SK-N-SH (cell line): ENCODE measurements at regions not wholly inside any gene's neighbourhood (a gene's known extent, or its start where the extent isn't known, plus 50 kb on each side); places are given as distances from the start of the nearest gene placed in this dataset.

ENCODE experiments used
- CTCF ChIA-PET: fragments of 300-600, 350-600 bp; formaldehyde crosslinking; extraction: SDS; loops from one replicate; lab custom pipeline; 2021; lab: Yijun Ruan, JAX
- POLR2A ChIA-PET: fragments of 350-600 bp; sonication (Branson Sonifier 250); formaldehyde crosslinking; extraction: SDS; loops from one replicate; lab custom pipeline; 2020; ENCODE audit warnings: antibody characterized with exemption, inconsistent platforms; lab: Yijun Ruan, JAX
- DNase-seq: peaks from one replicate; pipeline ENCODE4 v3.0.0; 2012
- H2AFZ ChIP-seq: fragments of 200-600 bp; sonication (generic); 2 replicates; pipeline ENCODE4 v1.8.1; 2016; ENCODE audit warnings: antibody characterized with exemption, mild to moderate bottlenecking, low read depth
- H3F3A ChIP-seq: fragments of 200-600 bp; sonication (generic); replicated peaks from 2 replicates; pipeline ENCODE3; 2016; ENCODE audit warnings: antibody characterized with exemption, mild to moderate bottlenecking; ENCODE audit not compliant: insufficient read depth
- H3K27ac ChIP-seq, 2 experiments: fragments of 200-500 bp in 1 of 2; fragments of 200-600 bp in 1 of 2; sonication (Bioruptor generic) in 1 of 2; sonication (generic), shearing (Covaris generic) in 1 of 2; 2 replicates each; pipeline versions ENCODE4 v1.5.1 to v1.6.1; 2014 to 2016; ENCODE audit warnings: low read depth in 2 of 2, inconsistent platforms in 1 of 2, low read length in 1 of 2, mild to moderate bottlenecking in 1 of 2, mixed read lengths in 1 of 2
- H3K27me3 ChIP-seq: fragments of 200-600 bp; sonication (generic), shearing (Covaris generic); 2 replicates; pipeline ENCODE4 v1.6.1; 2016; ENCODE audit warnings: mixed run types; ENCODE audit not compliant: insufficient read depth
- H3K36me3 ChIP-seq, 2 experiments: fragments of 200-500 bp in 1 of 2; fragments of 200-600 bp in 1 of 2; sonication (Bioruptor generic) in 1 of 2; sonication (generic) in 1 of 2; replicated peaks in 1 of 2; 2 replicates each; pipeline versions ENCODE3 to v1.5.1; 2014 to 2016; ENCODE audit warnings: low read length in 1 of 2, mild to moderate bottlenecking in 1 of 2; ENCODE audit not compliant: insufficient read depth in 2 of 2, control insufficient read depth in 1 of 2
- H3K4me1 ChIP-seq, 2 experiments: fragments of 200-500 bp in 1 of 2; fragments of 200-600 bp in 1 of 2; sonication (Bioruptor generic) in 1 of 2; sonication (generic), shearing (Covaris generic) in 1 of 2; 2 replicates each; pipeline versions ENCODE4 v1.5.1 to v1.6.1; 2014 to 2016; ENCODE audit warnings: low read depth in 1 of 2, low read length in 1 of 2, mixed run types in 1 of 2; ENCODE audit not compliant: insufficient read depth in 2 of 2, control insufficient read depth in 1 of 2
- H3K4me2 ChIP-seq: fragments of 200-600 bp; sonication (generic), shearing (Covaris generic); 2 replicates; pipeline ENCODE4 v1.6.1; 2017; ENCODE audit warnings: mixed run types
- H3K4me3 ChIP-seq, 2 experiments: fragments of 200-500 bp in 1 of 2; fragments of 200-600 bp in 1 of 2; sonication (Bioruptor generic) in 1 of 2; sonication (generic), shearing (Covaris generic) in 1 of 2; 2 replicates each; pipeline versions ENCODE4 v1.5.1 to v1.8.1; 2014 to 2016; ENCODE audit warnings: low read depth in 2 of 2, inconsistent platforms in 1 of 2, low read length in 1 of 2, mild to moderate bottlenecking in 1 of 2, mixed read lengths in 1 of 2, moderate library complexity in 1 of 2
- H3K79me2 ChIP-seq: fragments of 200-600 bp; sonication (generic); 2 replicates; pipeline ENCODE4 v1.8.1; 2017; ENCODE audit warnings: mild to moderate bottlenecking; ENCODE audit not compliant: insufficient read depth
- H3K9ac ChIP-seq: fragments of 200-600 bp; sonication (generic); 2 replicates; pipeline ENCODE4 v1.6.1; 2017; ENCODE audit warnings: mixed run types
- H3K9me2 ChIP-seq: fragments of 200-600 bp; sonication (generic); 2 replicates; pipeline ENCODE4 v1.6.1; 2017; ENCODE audit warnings: mixed run types
- H3K9me3 ChIP-seq: fragments of 200-600 bp; sonication (generic); 2 replicates; pipeline ENCODE4 v1.6.1; 2017; ENCODE audit warnings: mixed run types, mild to moderate bottlenecking, moderate library complexity
- H4K20me1 ChIP-seq: fragments of 200-600 bp; sonication (generic); 2 replicates; pipeline ENCODE4 v1.6.1; 2017; ENCODE audit warnings: mild to moderate bottlenecking, mixed run types; ENCODE audit not compliant: insufficient read depth
- ELF1 ChIP-seq: IDR thresholded peaks from 2 replicates; pipeline ENCODE4 v1.4.0; 2012
- EP300 ChIP-seq, 2 experiments: IDR thresholded peaks; 2 replicates each; pipeline versions ENCODE4 v1.4.0 to v1.6.1; 2012; ENCODE audit warnings: borderline replicate concordance in 1 of 2, low read depth in 1 of 2, low read length in 1 of 2
- FOSL2 ChIP-seq: IDR thresholded peaks from 2 replicates; pipeline ENCODE4 v1.4.0; 2012; ENCODE audit warnings: low read depth, mild to moderate bottlenecking, moderate library complexity, borderline replicate concordance
- FOXJ3 ChIP-seq: sonication (generic); formaldehyde crosslinking; IDR thresholded peaks from 2 replicates; pipeline ENCODE4 v1.5.1; 2020; ENCODE audit warnings: mild to moderate bottlenecking, missing genetic modification reagents
- FOXM1 ChIP-seq: IDR thresholded peaks from 2 replicates; pipeline ENCODE4 v1.4.0; 2012; ENCODE audit warnings: low read depth, mild to moderate bottlenecking
- GABPA ChIP-seq: IDR thresholded peaks from 2 replicates; pipeline ENCODE4 v1.4.0; 2012; ENCODE audit warnings: low read depth, mild to moderate bottlenecking
- MEF2A ChIP-seq: IDR thresholded peaks from 2 replicates; pipeline ENCODE4 v1.4.0; 2012; ENCODE audit warnings: low read depth, borderline replicate concordance
- MXI1 ChIP-seq: IDR thresholded peaks from 2 replicates; pipeline ENCODE4 v1.6.1; 2012; ENCODE audit warnings: mild to moderate bottlenecking, low read depth, low read length, improper control_type of control experiment
- NFIC ChIP-seq: IDR thresholded peaks from 2 replicates; pipeline ENCODE4 v1.4.0; 2012; ENCODE audit warnings: borderline replicate concordance
- RCOR1 ChIP-seq: fragments of 150-350 bp; IDR thresholded peaks from 2 replicates; pipeline ENCODE4 v1.6.1; 2017; ENCODE audit warnings: antibody characterized with exemption, low read length
- RFX5 ChIP-seq: IDR thresholded peaks from 2 replicates; pipeline ENCODE4 v1.6.1; 2012; ENCODE audit warnings: mild to moderate bottlenecking, improper control_type of control experiment, low read length
- RXRA ChIP-seq: IDR thresholded peaks from 2 replicates; pipeline ENCODE4 v1.4.0; 2012; ENCODE audit warnings: low read depth, mild to moderate bottlenecking, borderline replicate concordance
- TAF1 ChIP-seq: IDR thresholded peaks from 2 replicates; pipeline ENCODE4 v1.6.1; 2012; ENCODE audit warnings: low read depth, mild to moderate bottlenecking, low read length, moderate library complexity, borderline replicate concordance
- TCF12 ChIP-seq: IDR thresholded peaks from 2 replicates; pipeline ENCODE4 v1.4.0; 2012
- TEAD4 ChIP-seq: IDR thresholded peaks from 2 replicates; pipeline ENCODE4 v1.4.0; 2012; ENCODE audit warnings: mild to moderate bottlenecking, borderline replicate concordance; ENCODE audit not compliant: insufficient read depth
- USF2 ChIP-seq: fragments of 150-350 bp; IDR thresholded peaks from 2 replicates; pipeline ENCODE4 v1.6.1; 2017; ENCODE audit warnings: antibody characterized with exemption, low read length, low read depth, borderline replicate concordance
- YY1 ChIP-seq: IDR thresholded peaks from 2 replicates; pipeline ENCODE4 v1.4.0; 2012; ENCODE audit warnings: low read depth, mild to moderate bottlenecking
- WGBS: methylation state at CpG from one replicate; pipeline ENCODE4 v1.1.6; 2017; ENCODE audit warnings: low lambda C conversion rate; 5-methylcytosine and 5-hydroxymethylcytosine counted together
- TF ChIP-seq, protein P1 (sequence below): IDR thresholded peaks from 2 replicates; pipeline ENCODE4 v1.4.0; 2012; ENCODE audit warnings: low read depth
- TF ChIP-seq, protein P2 (sequence below): IDR thresholded peaks from 2 replicates; pipeline ENCODE4 v1.6.1; 2012; ENCODE audit warnings: mild to moderate bottlenecking, low read depth, low read length, moderate library complexity

DNA sequence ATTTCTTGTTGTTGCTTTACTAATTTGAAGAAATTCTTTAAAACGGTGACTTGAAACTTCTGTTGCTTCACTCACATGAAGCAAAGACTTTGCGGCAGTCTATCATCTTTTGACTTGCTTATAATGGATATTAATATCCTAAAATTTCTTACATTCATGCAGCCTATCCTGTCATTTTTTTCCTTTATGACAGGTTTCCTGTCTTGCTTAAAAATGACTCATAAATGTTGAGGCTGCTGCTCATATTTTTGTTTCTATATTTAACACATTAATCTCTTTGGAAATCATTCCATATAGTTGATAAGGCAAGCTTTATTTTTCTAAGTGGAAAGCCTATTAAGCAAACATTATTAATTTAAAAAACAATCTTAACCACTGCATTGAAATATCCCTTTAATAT, 176.6 kb upstream of the GALNTL6 start:
- ChIA-PET POLR2A (no interaction called here), CTCF (no interaction called here)
- Histone ChIP-seq H3K27me3 (no peaks in the 10 kb centered on the region), H3K79me2 (no peaks in the 10 kb centered on the region), H3K9me2 (no peaks in the 10 kb centered on the region), H3K4me3 (no peak overlapping the region), H3K4me1 (no peaks in the 10 kb centered on the region), H3K36me3 (no peaks in the 10 kb centered on the region), H2AFZ (no peak overlapping the region), H3F3A (no peaks in the 10 kb centered on the region), H3K27ac (no peak overlapping the region), H3K4me2 (no peak overlapping the region), H3K9ac (no peak overlapping the region), H4K20me1 (no peaks in the 10 kb centered on the region), H3K9me3 (no peaks in the 10 kb centered on the region)
- 35% methylated on average over 2 of the region's 2 CpGs for WGBS
- no peak for TF ChIP-seq RFX5
- no peak for TF ChIP-seq FOXM1
- TF ChIP-seq, protein P1, sequence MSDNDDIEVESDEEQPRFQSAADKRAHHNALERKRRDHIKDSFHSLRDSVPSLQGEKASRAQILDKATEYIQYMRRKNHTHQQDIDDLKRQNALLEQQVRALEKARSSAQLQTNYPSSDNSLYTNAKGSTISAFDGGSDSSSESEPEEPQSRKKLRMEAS = no peak
- TF ChIP-seq MEF2A = no peak
- no peak for TF ChIP-seq ELF1
- no peak for TF ChIP-seq YY1
- no peak for TF ChIP-seq FOXJ3 (CRISPR knock-in tag)
- DNase-seq = no peak

- no peaks in the 10 kb centered on the region for H3K36me3 ChIP-seq
- H3F3A ChIP-seq = no peaks in the 10 kb centered on the region
- H2AFZ ChIP-seq = no peak overlapping the region
- POLR2A ChIA-PET = no interaction called here
- H3K4me2 ChIP-seq = no peak overlapping the region; the same call in 1 of the 2 replicates
- WGBS = 56% methylated on average over 18 of the region's 18 CpGs
- no peaks in the 10 kb centered on the region for H3K9me3 ChIP-seq
- TF ChIP-seq RCOR1 (no peak), RXRA (no peak), NFIC (no peak), EP300 (IDR thresholded peaks at IDR 0.05; ENCODE audit: borderline replicate concordance in 1 of 2, low read depth in 1 of 2, low read length in 1 of 2) (no peak), TAF1 (no peak), TEAD4 (no peak), MXI1 (no peak), FOXM1 (no peak)
- H3K79me2 ChIP-seq = no peaks in the 10 kb centered on the region
- H3K27me3 ChIP-seq = no peaks in the 10 kb centered on the region
- H3K4me1 ChIP-seq = no peaks in the 10 kb centered on the region
- DNase-seq = no peak
- H3K9ac ChIP-seq = no peak overlapping the region
- CTCF ChIA-PET = no interaction called here
- no peak overlapping the region for H3K4me3 ChIP-seq
- H4K20me1 ChIP-seq = no peaks in the 10 kb centered on the region
- no peaks in the 10 kb centered on the region for H3K9me2 ChIP-seq
- H3K27ac ChIP-seq = no peak overlapping the region
Observed at GRCh38 chr4:171629737-171630136, 183.5 kb upstream of the GALNTL6 start.

GRCh38 chr4:171629182-171629581, 184.0 kb upstream of the GALNTL6 start:
- H2AFZ ChIP-seq = no peak overlapping the region
- H3K9ac ChIP-seq = no peak overlapping the region
- no peaks in the 10 kb centered on the region for H4K20me1 ChIP-seq
- no peaks in the 10 kb centered on the region for H3F3A ChIP-seq
- WGBS = 44% methylated on average over 3 of the region's 3 CpGs
- H3K4me2 ChIP-seq = no peak overlapping the region; the same call in 1 of the 2 replicates
- H3K9me3 ChIP-seq = no peaks in the 10 kb centered on the region
- H3K4me3 ChIP-seq = no peak overlapping the region
- TF ChIP-seq, protein P2, sequence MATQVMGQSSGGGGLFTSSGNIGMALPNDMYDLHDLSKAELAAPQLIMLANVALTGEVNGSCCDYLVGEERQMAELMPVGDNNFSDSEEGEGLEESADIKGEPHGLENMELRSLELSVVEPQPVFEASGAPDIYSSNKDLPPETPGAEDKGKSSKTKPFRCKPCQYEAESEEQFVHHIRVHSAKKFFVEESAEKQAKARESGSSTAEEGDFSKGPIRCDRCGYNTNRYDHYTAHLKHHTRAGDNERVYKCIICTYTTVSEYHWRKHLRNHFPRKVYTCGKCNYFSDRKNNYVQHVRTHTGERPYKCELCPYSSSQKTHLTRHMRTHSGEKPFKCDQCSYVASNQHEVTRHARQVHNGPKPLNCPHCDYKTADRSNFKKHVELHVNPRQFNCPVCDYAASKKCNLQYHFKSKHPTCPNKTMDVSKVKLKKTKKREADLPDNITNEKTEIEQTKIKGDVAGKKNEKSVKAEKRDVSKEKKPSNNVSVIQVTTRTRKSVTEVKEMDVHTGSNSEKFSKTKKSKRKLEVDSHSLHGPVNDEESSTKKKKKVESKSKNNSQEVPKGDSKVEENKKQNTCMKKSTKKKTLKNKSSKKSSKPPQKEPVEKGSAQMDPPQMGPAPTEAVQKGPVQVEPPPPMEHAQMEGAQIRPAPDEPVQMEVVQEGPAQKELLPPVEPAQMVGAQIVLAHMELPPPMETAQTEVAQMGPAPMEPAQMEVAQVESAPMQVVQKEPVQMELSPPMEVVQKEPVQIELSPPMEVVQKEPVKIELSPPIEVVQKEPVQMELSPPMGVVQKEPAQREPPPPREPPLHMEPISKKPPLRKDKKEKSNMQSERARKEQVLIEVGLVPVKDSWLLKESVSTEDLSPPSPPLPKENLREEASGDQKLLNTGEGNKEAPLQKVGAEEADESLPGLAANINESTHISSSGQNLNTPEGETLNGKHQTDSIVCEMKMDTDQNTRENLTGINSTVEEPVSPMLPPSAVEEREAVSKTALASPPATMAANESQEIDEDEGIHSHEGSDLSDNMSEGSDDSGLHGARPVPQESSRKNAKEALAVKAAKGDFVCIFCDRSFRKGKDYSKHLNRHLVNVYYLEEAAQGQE = no peak
- TF ChIP-seq RXRA (no peak), TAF1 (no peak), USF2 (no peak), MEF2A (no peak), FOSL2 (no peak), TCF12 (no peak), GABPA (no peak)
- no peak overlapping the region for H3K27ac ChIP-seq
- H3K9me2 ChIP-seq = no peaks in the 10 kb centered on the region
- H3K36me3 ChIP-seq = no peaks in the 10 kb centered on the region
- no peaks in the 10 kb centered on the region for H3K79me2 ChIP-seq
- H3K27me3 ChIP-seq = no peaks in the 10 kb centered on the region
- no peak for DNase-seq
- POLR2A ChIA-PET = no interaction called here
- H3K4me1 ChIP-seq = no peaks in the 10 kb centered on the region
- CTCF ChIA-PET = no interaction called here
